ENCODE measurements at regions not wholly inside any gene's neighbourhood (a gene's known extent, or its start where the extent isn't known, plus 50 kb on each side); places are given as distances from the start of the nearest gene placed in this dataset.

GRCh38 chr7:88495881-88496725 is 189.4 kb upstream of the STEAP4 start:
- DNase-seq: no peak

GRCh38 chr7:88492153-88492552 is 185.5 kb upstream of the STEAP4 start:
- DNase-seq: no peak

GRCh38 chr7:88490874-88491273 is 184.2 kb upstream of the STEAP4 start:
- no peak for DNase-seq

GRCh38 chr7:88490161-88490560 is 183.5 kb upstream of the STEAP4 start:
- DNase-seq: no peak

- DNase-seq: peak in 2 of 3 donors; percentile 18 to 26
These were observed 179.1 kb upstream of the STEAP4 start for GRCh38 chr7:88485821-88486220.

- no peak for DNase-seq
These were observed 177.9 kb upstream of the STEAP4 start for GRCh38 chr7:88484551-88484950.

- peak in 2 of 3 donors; percentile 27 for DNase-seq
These were observed 174.2 kb upstream of the STEAP4 start for GRCh38 chr7:88480896-88481295.

- no peak for DNase-seq
These were observed 173.6 kb upstream of the STEAP4 start for GRCh38 chr7:88480271-88480670.

GRCh38 chr7:88477976-88478375 is 171.3 kb upstream of the STEAP4 start:
- DNase-seq: peak; percentile 22 to 60 (median 23)

- DNase-seq: no peak
These were observed 158.9 kb upstream of the STEAP4 start for GRCh38 chr7:88465600-88465999.

GRCh38 chr7:88462799-88463198 is 156.1 kb upstream of the STEAP4 start:
- no peak for DNase-seq

- DNase-seq: no peak
These were observed 154.0 kb upstream of the STEAP4 start for GRCh38 chr7:88460650-88461049.

- no peak for DNase-seq
These were observed 152.3 kb upstream of the STEAP4 start for GRCh38 chr7:88458946-88459345.

- no peak for DNase-seq
These were observed 151.6 kb upstream of the STEAP4 start for GRCh38 chr7:88458279-88458678.

GRCh38 chr7:88457320-88457719 is 150.6 kb upstream of the STEAP4 start:
- no peak for DNase-seq

- DNase-seq: no peak
These were observed 149.8 kb upstream of the STEAP4 start for GRCh38 chr7:88456490-88456889.

GRCh38 chr7:88455696-88456095 is 149.0 kb upstream of the STEAP4 start:
- DNase-seq: no peak

GRCh38 chr7:88452646-88453045 is 146.0 kb upstream of the STEAP4 start:
- no peak for DNase-seq

GRCh38 chr7:88450874-88451273 is 144.2 kb upstream of the STEAP4 start:
- no peak for DNase-seq

- no peak for DNase-seq
These were observed 142.7 kb upstream of the STEAP4 start for GRCh38 chr7:88449410-88449809.

GRCh38 chr7:88442413-88442812 is 135.7 kb upstream of the STEAP4 start:
- no peak for DNase-seq

- no peak for DNase-seq
These were observed 130.4 kb upstream of the STEAP4 start for GRCh38 chr7:88437132-88437531.

- DNase-seq: peak in 2 of 3 donors; percentile 1 to 45
These were observed 125.6 kb upstream of the STEAP4 start for GRCh38 chr7:88432301-88432700.

GRCh38 chr7:88431882-88432281 is 125.2 kb upstream of the STEAP4 start:
- DNase-seq: peak in 2 of 3 donors; percentile 6 to 45
